Heart right ventricle (tissue), 16 donors: ENCODE measurements at regions not wholly inside any gene's neighbourhood (a gene's known extent, or its start where the extent isn't known, plus 50 kb on each side); places are given as distances from the start of the nearest gene placed in this dataset.

Source experiments
- ATAC-seq, 8 donors: fragments of 200-7000 bp; cut with Tn5 transposase; one replicate each; pipeline ENCODE4 v1.9.1; 2020; ENCODE audit warnings: mild to moderate bottlenecking in 8 of 8, moderate library complexity in 8 of 8, moderate number of reproducible peaks in 1 of 8
- DNase-seq, 2 donors: peaks; one replicate each; pipeline ENCODE4 v3.0.0-alpha.2; 2020
- H3K27ac ChIP-seq, 10 donors: fragments of 200-600 bp; sonication (generic) in 2 of 10; one replicate each; pipeline versions ENCODE4 v1.5.0 to v1.8.0; 2020 to 2022; ENCODE audit warnings: mild to moderate bottlenecking in 3 of 10
- H3K27me3 ChIP-seq, 7 donors: fragments of 200-600 bp; one replicate each; pipeline ENCODE4 v1.8.0; 2021 to 2022; ENCODE audit warnings: mild to moderate bottlenecking in 2 of 7
- H3K36me3 ChIP-seq, 9 donors: fragments of 200-600 bp; sonication (generic) in 1 of 9; one replicate each; pipeline versions ENCODE4 v1.5.0 to v1.8.0; 2020 to 2022; ENCODE audit warnings: mild to moderate bottlenecking in 2 of 9
- H3K4me1 ChIP-seq, 9 donors: fragments of 200-600 bp; sonication (generic) in 1 of 9; one replicate each; pipeline versions ENCODE4 v1.5.0 to v1.8.0; 2020 to 2022; ENCODE audit warnings: mild to moderate bottlenecking in 4 of 9
- H3K4me3 ChIP-seq, 10 donors: fragments of 200-600 bp; sonication (generic) in 2 of 10; one replicate each; pipeline versions ENCODE4 v1.5.0 to v1.8.0; 2020 to 2022; ENCODE audit warnings: mild to moderate bottlenecking in 7 of 10, moderate library complexity in 2 of 10
- H3K9me3 ChIP-seq, 11 donors: fragments of 200-600 bp in 10 of 11; sonication (generic) in 2 of 11; one replicate each; pipeline versions ENCODE4 v1.5.0 to v1.8.0; 2013 to 2022; ENCODE audit warnings: mild to moderate bottlenecking in 2 of 11, control low read depth in 1 of 11, moderate library complexity in 1 of 11
- CTCF ChIP-seq, 9 donors: fragments of 200-600 bp; sonication (generic) in 2 of 9; IDR thresholded peaks; one replicate each; pipeline versions ENCODE4 v1.5.0 to v1.8.0; 2021 to 2022; ENCODE audit warnings: antibody characterized with exemption in 9 of 9, mild to moderate bottlenecking in 5 of 9, moderate library complexity in 1 of 9
- WGBS, 2 donors: extraction: QIAGEN DNeasy Blood & Tissue Kit; methylation state at CpG; one replicate each; pipeline ENCODE4 v1.1.7; 2013; ENCODE audit warnings: inconsistent platforms in 1 of 2; 5-methylcytosine and 5-hydroxymethylcytosine counted together
- intact Hi-C, 10 donors: fragments of 100-400 bp; cut with DNase I; formaldehyde crosslinking; loops; one replicate each; pipeline versions ENCODE4 v1.11.1 to v1.14.2; 2022
- donor health status: Arrhythmogenic right ventricular cardiomyopathy.
- donor health status: ischemic (EF 13 %, LVEDD 7.1; RV severe dilation, severe dysfunction).
- donor health status: healthy with polysubstance abuse.
- donor health status: DM: no; HTN: yes; CAD: no.
- donor health status: DM: no; HTN: no; CAD: no.
- donor health status: ischemic (EF 25% LVEDD 6.9; RV normal size, moderate dysfunction).
- donor health status: ischemic (EF 25% LVEDD 5.7; RV mildly dilated, moderate dysfunction).
- donor health status: healthy.
- donor health status: DM: yes; HTN: yes; CAD: no.
- donor health status: Ischemic cardiomyopathy.
- donor health status: ischemic (EF 35%, LVEDD 5.7; RV mildly dilated, moderate dysfunction).
- donor health status: nonischemic (EF 11% LVEDD 7.7; RV severe dilation, severe dysfunction).
- donor health status: DM: yes; HTN: yes; CAD: no.
- donor health status: PGD.
- donor health status: ischemic (EF 29% LVEDD 5.4; RV normal size, mild dysfunction).
- donor health status: nonischemic (EF 23%, LVEDD 6.1; RV moderate dilation, normal function).

GRCh38 chr7:49321843-49322242 lies 397.5 kb downstream of the CDC14C start:
- Histone ChIP-seq H3K27me3 (no peaks in the 10 kb centered on the region), H3K36me3 (no peaks in the 10 kb centered on the region), H3K9me3 (peaks cover 0 to 8% (median 0%) of the 10 kb centered on the region in 11 donors), H3K27ac (no peak overlapping the region), H3K4me1 (no peaks in the 10 kb centered on the region), H3K4me3 (no peak overlapping the region)
- DNase-seq (no peak), ATAC-seq (no peak)
- TF ChIP-seq CTCF (IDR thresholded peaks at IDR 0.05): no peak
- WGBS, 2 donors: 81 to 87% methylated on average over 1 of the region's 1 CpG
- intact Hi-C loops: no loop called here

GRCh38 chr7:49322476-49322875 lies 398.1 kb downstream of the CDC14C start:
- TF ChIP-seq CTCF (IDR thresholded peaks at IDR 0.05): no peak
- no peak for ATAC-seq
- no peaks in the 10 kb centered on the region for H3K36me3 ChIP-seq

GRCh38 chr7:49324040-49324439 lies 399.7 kb downstream of the CDC14C start:
- no peaks in the 10 kb centered on the region for H3K36me3 ChIP-seq
- intact Hi-C loops: no loop called here
- H3K27me3 ChIP-seq: no peaks in the 10 kb centered on the region
- no peak overlapping the region for H3K27ac ChIP-seq
- H3K9me3 ChIP-seq: peaks cover 0 to 11% (median 0%) of the 10 kb centered on the region in 11 donors
- TF ChIP-seq CTCF (IDR thresholded peaks at IDR 0.05): no peak
- no peaks in the 10 kb centered on the region for H3K4me1 ChIP-seq
- ATAC-seq: no peak
- H3K4me3 ChIP-seq: no peak overlapping the region
- DNase-seq: no peak
- WGBS, 2 donors: 64 to 72% methylated on average over 3 of the region's 3 CpGs

More at GRCh38 chr7:49322476-49322875, 398.1 kb downstream of the CDC14C start:
- intact Hi-C loops: no loop called here
- H3K4me1 ChIP-seq: no peaks in the 10 kb centered on the region
- no peak overlapping the region for H3K4me3 ChIP-seq
- H3K27me3 ChIP-seq: no peaks in the 10 kb centered on the region
- H3K27ac ChIP-seq: no peak overlapping the region
- no peak for DNase-seq
- H3K9me3 ChIP-seq: peaks cover 0 to 11% (median 0%) of the 10 kb centered on the region in 11 donors

- Histone ChIP-seq H3K27me3 (no peaks in the 10 kb centered on the region), H3K9me3 (peaks cover 0 to 11% (median 0%) of the 10 kb centered on the region in 11 donors), H3K4me1 (no peaks in the 10 kb centered on the region), H3K27ac (no peak overlapping the region), H3K36me3 (no peaks in the 10 kb centered on the region), H3K4me3 (no peak overlapping the region)
- WGBS, 2 donors: 72 to 77% methylated on average over 1 of the region's 1 CpG
- intact Hi-C loops: no loop called here
- DNase-seq: no peak
- no peak for ATAC-seq
- no peak for TF ChIP-seq CTCF (IDR thresholded peaks at IDR 0.05)
These were observed 400.4 kb downstream of the CDC14C start for GRCh38 chr7:49324707-49325106.
